Cardiac fibroblast (primary cell): ENCODE measurements at regions not wholly inside any gene's neighbourhood (a gene's known extent, or its start where the extent isn't known, plus 50 kb on each side); places are given as distances from the start of the nearest gene placed in this dataset.

Experiments
- DNase-seq, 2 donors: peaks; one replicate each; pipeline versions ENCODE4 v3.0.0 to v3.0.0-alpha.2; 2010; ENCODE audit warnings: low read depth in 2 of 2
- H3K4me3 ChIP-seq, 2 donors: replicated peaks in 1 of 2; 1 replicate in 1 of 2; 2 replicates in 1 of 2; pipeline ENCODE4 v1.5.1; 2011; ENCODE audit warnings: low read depth in 2 of 2, low read length in 2 of 2, mild to moderate bottlenecking in 2 of 2, moderate library complexity in 1 of 2
- TF ChIP-seq, protein P1 (sequence below): IDR thresholded peaks from one replicate; pipeline ENCODE4 v1.5.1; 2011; ENCODE audit warnings: low read depth, mild to moderate bottlenecking, low read length, inconsistent platforms

DNA sequence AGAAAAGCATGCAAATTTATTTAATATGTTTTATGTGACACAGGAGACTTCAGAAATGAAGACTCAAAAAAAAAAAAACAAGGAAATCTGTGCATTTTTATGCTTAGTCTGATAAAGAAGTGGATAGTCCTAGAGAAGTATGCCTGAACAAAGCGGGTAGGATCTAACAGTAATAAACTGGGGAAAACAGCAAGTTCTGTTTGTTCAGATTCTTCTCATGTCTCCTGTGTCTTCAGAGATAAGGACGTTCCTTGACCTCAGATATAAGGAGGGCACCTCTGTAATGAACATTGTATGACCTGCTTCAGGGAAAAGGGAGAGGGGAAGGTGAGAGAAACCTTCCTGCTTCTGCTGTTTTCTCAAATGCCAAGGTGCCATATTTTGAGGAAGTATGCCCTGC is 67.7 kb upstream of the TNFSF18 start:
- H3K4me3 ChIP-seq: no peak overlapping the region
- DNase-seq: no peak
- TF ChIP-seq, protein P1, sequence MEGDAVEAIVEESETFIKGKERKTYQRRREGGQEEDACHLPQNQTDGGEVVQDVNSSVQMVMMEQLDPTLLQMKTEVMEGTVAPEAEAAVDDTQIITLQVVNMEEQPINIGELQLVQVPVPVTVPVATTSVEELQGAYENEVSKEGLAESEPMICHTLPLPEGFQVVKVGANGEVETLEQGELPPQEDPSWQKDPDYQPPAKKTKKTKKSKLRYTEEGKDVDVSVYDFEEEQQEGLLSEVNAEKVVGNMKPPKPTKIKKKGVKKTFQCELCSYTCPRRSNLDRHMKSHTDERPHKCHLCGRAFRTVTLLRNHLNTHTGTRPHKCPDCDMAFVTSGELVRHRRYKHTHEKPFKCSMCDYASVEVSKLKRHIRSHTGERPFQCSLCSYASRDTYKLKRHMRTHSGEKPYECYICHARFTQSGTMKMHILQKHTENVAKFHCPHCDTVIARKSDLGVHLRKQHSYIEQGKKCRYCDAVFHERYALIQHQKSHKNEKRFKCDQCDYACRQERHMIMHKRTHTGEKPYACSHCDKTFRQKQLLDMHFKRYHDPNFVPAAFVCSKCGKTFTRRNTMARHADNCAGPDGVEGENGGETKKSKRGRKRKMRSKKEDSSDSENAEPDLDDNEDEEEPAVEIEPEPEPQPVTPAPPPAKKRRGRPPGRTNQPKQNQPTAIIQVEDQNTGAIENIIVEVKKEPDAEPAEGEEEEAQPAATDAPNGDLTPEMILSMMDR: no peak

DNA sequence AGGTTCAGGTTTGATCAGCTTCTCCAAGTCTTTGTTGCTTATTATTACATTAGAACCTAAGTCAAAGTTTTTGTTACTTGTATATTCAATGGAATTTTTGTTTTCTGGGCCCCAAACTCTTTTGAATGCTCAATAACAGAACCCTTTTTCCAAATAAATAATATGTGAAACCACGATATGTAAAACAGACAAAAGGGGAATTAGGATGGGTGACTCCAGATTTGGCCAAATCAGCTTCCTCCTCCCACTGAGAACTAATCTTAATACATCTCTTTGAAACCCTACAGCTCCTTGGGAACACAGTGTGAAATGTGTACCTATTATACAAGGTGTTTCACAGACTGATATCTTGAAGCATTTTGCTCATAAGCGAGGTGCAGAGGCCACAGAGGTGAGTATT is 67.0 kb upstream of the TNFSF18 start:
- DNase-seq: no peak
- no peak overlapping the region for H3K4me3 ChIP-seq
- TF ChIP-seq, protein P1: no peak

DNA sequence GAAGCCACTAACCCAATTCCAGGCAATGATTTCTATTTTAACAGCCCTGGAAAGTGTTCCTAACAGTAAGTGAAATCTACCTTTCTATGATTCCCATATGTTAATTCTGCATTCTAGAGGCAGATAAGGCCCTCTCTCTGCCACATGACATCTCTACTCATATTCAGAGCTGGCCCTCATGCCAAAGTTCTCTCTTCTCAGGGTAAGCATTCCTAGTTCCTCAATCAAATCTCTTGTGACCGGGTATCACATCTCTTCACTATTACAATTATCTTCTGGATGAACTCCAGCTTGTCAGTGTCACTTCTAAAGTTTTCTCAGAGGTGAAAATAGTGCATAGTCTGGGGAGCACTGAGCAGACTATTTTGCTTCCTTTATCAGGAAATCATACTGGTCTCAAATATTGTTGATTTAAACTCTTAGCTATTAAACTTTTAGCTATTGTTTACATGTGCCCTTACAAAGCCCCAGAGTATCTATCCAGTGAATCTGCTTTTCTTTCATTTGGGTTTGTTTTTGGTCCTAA is 66.4 kb upstream of the TNFSF18 start:
- TF ChIP-seq, protein P1: no peak
- H3K4me3 ChIP-seq: no peak overlapping the region
- DNase-seq: no peak

DNA sequence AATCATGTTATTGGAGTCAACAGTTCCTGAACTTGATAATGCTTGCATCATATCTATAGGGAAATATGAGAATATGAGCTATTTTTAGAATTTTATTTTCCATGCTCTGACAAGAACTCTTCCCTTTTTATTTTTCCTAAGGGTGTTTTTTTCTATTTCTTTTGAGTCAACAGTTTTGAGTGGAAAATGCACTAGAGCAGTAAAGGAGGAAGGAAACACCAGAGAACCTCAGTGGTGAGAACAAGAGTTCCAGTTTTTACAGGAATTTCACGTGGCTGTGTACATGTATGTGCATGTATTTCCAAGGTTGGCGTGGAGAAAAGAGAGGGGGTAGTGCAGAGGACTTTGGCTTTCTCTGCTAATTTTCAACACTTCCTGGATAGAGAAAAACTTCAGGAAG is 63.6 kb upstream of the TNFSF18 start:
- H3K4me3 ChIP-seq: no peak overlapping the region
- no peak for DNase-seq
- TF ChIP-seq, protein P1: no peak

DNA sequence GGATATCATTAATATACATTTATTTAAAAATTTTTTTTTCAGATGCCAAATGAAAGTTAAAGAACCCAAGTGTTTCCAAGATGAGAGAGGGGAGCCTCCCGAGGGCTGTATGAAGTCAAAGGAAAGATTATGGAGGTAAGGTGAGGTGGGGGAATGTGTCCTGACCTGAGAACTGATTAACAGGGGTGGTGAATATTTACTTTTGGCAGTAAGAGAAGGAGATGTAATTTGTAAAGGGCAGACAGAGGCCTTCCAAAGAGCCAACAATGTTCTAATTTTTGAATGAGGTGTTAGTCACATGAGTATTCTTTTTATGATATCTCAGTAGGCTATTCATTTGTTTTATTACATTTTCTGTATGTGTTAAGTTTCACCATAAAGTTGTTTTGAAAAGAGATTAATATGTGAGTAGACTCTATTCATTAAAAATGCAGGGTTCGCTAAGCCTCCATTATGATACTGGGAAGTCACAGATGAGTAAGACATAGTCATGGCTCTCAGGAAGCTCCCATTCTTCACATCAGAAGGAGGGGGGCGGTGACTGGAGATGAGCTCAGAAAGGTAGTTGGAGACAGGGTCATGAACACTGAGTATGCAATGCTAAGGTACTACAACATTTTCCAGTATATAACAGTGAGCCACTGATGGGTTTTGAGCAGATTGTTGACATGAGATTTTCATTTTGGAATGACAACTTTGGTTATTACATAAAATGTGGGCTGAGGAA is 62.4 kb upstream of the TNFSF18 start:
- TF ChIP-seq, protein P1: no peak
- H3K4me3 ChIP-seq: no peak overlapping the region
- DNase-seq: peak in 1 of 2 donors; percentile 88

DNA sequence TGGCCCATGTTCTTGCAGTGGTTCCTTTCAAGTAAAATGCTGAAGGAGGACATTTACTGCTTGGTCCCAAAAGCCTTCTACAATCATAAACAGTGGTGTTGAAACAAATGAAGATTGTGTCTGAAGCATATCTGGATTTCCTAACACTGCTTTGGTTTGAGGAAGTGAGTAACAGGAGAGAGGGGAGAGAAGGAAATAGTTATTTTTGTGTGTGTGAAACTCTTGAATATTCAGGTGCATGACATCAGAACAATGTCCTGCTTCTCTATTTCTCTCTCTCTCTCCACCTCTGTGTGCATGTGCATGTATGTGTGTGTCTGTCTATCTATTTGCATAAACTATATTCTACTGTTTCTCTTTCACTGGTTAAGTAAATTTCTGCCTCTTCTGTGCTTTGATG is 61.4 kb upstream of the TNFSF18 start:
- peak; percentile 70 to 84 for DNase-seq
- TF ChIP-seq, protein P1: no peak
- no peak overlapping the region for H3K4me3 ChIP-seq
